ENCODE measurements at regions not wholly inside any gene's neighbourhood (a gene's known extent, or its start where the extent isn't known, plus 50 kb on each side); places are given as distances from the start of the nearest gene placed in this dataset.

DNA sequence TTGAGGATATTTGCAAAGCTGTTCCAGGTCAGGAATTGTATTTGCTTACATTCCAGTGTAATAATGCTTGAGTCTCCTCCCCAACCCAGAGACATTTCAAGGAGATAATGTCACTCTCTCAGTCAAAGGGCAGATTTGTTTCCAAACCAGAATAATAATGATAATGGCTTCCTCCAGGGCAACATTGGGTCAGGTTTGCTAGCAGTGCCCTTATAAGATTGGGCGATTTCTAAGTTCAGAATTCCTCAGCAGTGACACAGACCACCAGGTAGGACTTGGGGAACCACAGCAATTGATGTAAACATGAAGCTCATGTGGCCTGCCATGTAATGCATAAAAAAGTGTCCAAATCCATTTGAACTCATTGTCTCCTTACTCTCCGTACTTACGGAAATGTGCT is 125.2 kb downstream of the BMP15 start:
- H3K79me1 ChIP-seq (ENCODE audit: low read depth, low read length), result no peaks in the 10 kb centered on the region
- no peak overlapping the region for H4K8ac ChIP-seq (ENCODE audit: extremely low read depth, insufficient read depth, low read length)
- TF ChIP-seq CHD1 (IDR thresholded peaks at IDR 0.05; ENCODE audit: low read depth, low read length) (no peak), CBX5 (IDR thresholded peaks at IDR 0.05; ENCODE audit: low read depth, low read length) (no peak), CEBPB (IDR thresholded peaks at IDR 0.05; ENCODE audit: low read depth, low read length) (no peak), POLR2AphosphoS5 (IDR thresholded peaks at IDR 0.05; ENCODE audit: low read depth, low read length) (no peak)
- WGBS, 2 experiments (ENCODE audit: extremely low coverage in 1 of 2, insufficient coverage in 1 of 2, insufficient read length in 1 of 2, insufficient replicate concordance in 2 of 2, low coverage in 1 of 2, low lambda C conversion rate in 2 of 2, missing lambda C conversion rate in 1 of 2), result 100% methylated on average over 2 of the region's 3 CpGs; no CpG with 5 or more reads in 1 of the 2 experiments
- H3K9me3 ChIP-seq (ENCODE audit: insufficient read depth in 2 of 2, low read depth in 1 of 2, low read length in 1 of 2), result no peaks in the 10 kb centered on the region
- no peak overlapping the region for H3K18ac ChIP-seq (ENCODE audit: extremely low read depth, low read length)
- no peak overlapping the region for H4K91ac ChIP-seq (replicated peaks; ENCODE audit: insufficient read length, low read length)
- no peaks in the 10 kb centered on the region for H3K23me2 ChIP-seq (ENCODE audit: low read depth, low read length)
- peak; percentile 24 for FAIRE-seq
- POLR2A ChIA-PET (ENCODE audit: partially characterized antibody), result no interaction called here
- no peak overlapping the region for H3K9ac ChIP-seq (replicated peaks in 1 of 4; ENCODE audit: extremely low read depth in 1 of 4, low read depth in 3 of 4, low read length in 3 of 4)
- H4K20me1 ChIP-seq (replicated peaks in 1 of 2; ENCODE audit: control insufficient read depth in 1 of 2, insufficient read depth in 2 of 2, low read length in 2 of 2), result no peaks in the 10 kb centered on the region
- H3K36me3 ChIP-seq (ENCODE audit: control insufficient read depth in 2 of 4, insufficient read depth in 4 of 4, low read length in 3 of 4), result no peaks in the 10 kb centered on the region
- no peak overlapping the region for H2BK5ac ChIP-seq (ENCODE audit: low read depth, low read length)
- no peak overlapping the region for H3K4me3 ChIP-seq (ENCODE audit: extremely low read depth in 1 of 4, insufficient read depth in 2 of 4, low read depth in 3 of 4, low read length in 4 of 4)
- no peak overlapping the region for H2AK5ac ChIP-seq (ENCODE audit: low read depth, low read length)
- H2BK12ac ChIP-seq (ENCODE audit: low read depth, low read length), result no peak overlapping the region
- CTCF ChIA-PET (ENCODE audit: partially characterized antibody), result no interaction called here
- H3K23ac ChIP-seq (ENCODE audit: insufficient read length), result no peak overlapping the region
- H3K14ac ChIP-seq (ENCODE audit: insufficient read length), result no peak overlapping the region
- no peak overlapping the region for H3K27ac ChIP-seq (ENCODE audit: low read depth, low read length)
- no peak overlapping the region for H2BK20ac ChIP-seq (ENCODE audit: low read length)
- H3K27me3 ChIP-seq (replicated peaks in 1 of 4; ENCODE audit: control insufficient read depth in 3 of 4, extremely low read depth in 1 of 4, insufficient read depth in 3 of 4, low read length in 3 of 4), result no peaks in the 10 kb centered on the region
- H2BK120ac ChIP-seq (replicated peaks; ENCODE audit: low read depth, low read length), result no peak overlapping the region
- H3K4me2 ChIP-seq (ENCODE audit: insufficient read depth in 1 of 2, low read depth in 2 of 2, low read length in 2 of 2), result no peak overlapping the region
- no peaks in the 10 kb centered on the region for H3K79me2 ChIP-seq (ENCODE audit: control insufficient read depth in 1 of 2, insufficient read depth in 2 of 2, low read length in 2 of 2)
- H2BK15ac ChIP-seq (ENCODE audit: low read length), result no peak overlapping the region
- no peaks in the 10 kb centered on the region for H3K4me1 ChIP-seq (replicated peaks in 1 of 4; ENCODE audit: control insufficient read depth in 3 of 4, insufficient read depth in 4 of 4, low read length in 3 of 4)
- no peak overlapping the region for H3K56ac ChIP-seq (replicated peaks; ENCODE audit: insufficient read length, low read depth, low read length)
- H4K5ac ChIP-seq (ENCODE audit: insufficient read length, low read depth, low read length), result no peak overlapping the region
- H3K4ac ChIP-seq (replicated peaks; ENCODE audit: insufficient read length, low read depth, low read length), result no peak overlapping the region
- H2AFZ ChIP-seq (ENCODE audit: low read length), result no peak overlapping the region
- DNase-seq (ENCODE audit: low read depth in 1 of 2, low spot score in 2 of 2), result no peak

Measured in H1 (cell line).